Liver (tissue), 8 donors: ENCODE measurements at regions not wholly inside any gene's neighbourhood (a gene's known extent, or its start where the extent isn't known, plus 50 kb on each side); places are given as distances from the start of the nearest gene placed in this dataset.

Experiments used
- DNase-seq: peaks from one replicate; pipeline ENCODE4 v3.0.0-alpha.2; 2017; ENCODE audit warnings: low spot score
- H3K27ac ChIP-seq, 2 donors: one replicate each; pipeline ENCODE4 v1.7.0; 2013; ENCODE audit warnings: inconsistent platforms in 2 of 2, low read length in 2 of 2, control low read depth in 1 of 2, low read depth in 1 of 2, mild to moderate bottlenecking in 1 of 2
- H3K27me3 ChIP-seq, 4 donors: one replicate each; pipeline versions ENCODE4 v1.6.1 to v1.7.0; 2013; ENCODE audit warnings: low read length in 3 of 4, inconsistent platforms in 1 of 4, mild to moderate bottlenecking in 1 of 4, moderate library complexity in 1 of 4; ENCODE audit not compliant: control insufficient read depth in 4 of 4, insufficient read depth in 4 of 4
- H3K36me3 ChIP-seq, 4 donors: one replicate each; pipeline versions ENCODE4 v1.6.1 to v1.7.0; 2013; ENCODE audit warnings: low read length in 3 of 4, mild to moderate bottlenecking in 3 of 4, low read depth in 1 of 4, moderate library complexity in 1 of 4; ENCODE audit not compliant: control insufficient read depth in 4 of 4, insufficient read depth in 3 of 4
- H3K4me1 ChIP-seq, 4 donors: one replicate each; pipeline versions ENCODE4 v1.6.1 to v1.7.0; 2013; ENCODE audit warnings: low read length in 3 of 4, mild to moderate bottlenecking in 3 of 4, moderate library complexity in 1 of 4; ENCODE audit not compliant: control insufficient read depth in 4 of 4, insufficient read depth in 4 of 4
- H3K4me3 ChIP-seq, 3 donors: one replicate each; pipeline versions ENCODE4 v1.6.1 to v1.7.0; 2013; ENCODE audit warnings: low read length in 3 of 3, control low read depth in 1 of 3, low read depth in 1 of 3, mild to moderate bottlenecking in 1 of 3
- H3K9ac ChIP-seq, 2 donors: one replicate each; pipeline ENCODE4 v1.7.0; 2013; ENCODE audit warnings: low read length in 2 of 2, mild to moderate bottlenecking in 2 of 2, moderate library complexity in 2 of 2, control low read depth in 1 of 2, low read depth in 1 of 2
- H3K9me3 ChIP-seq, 4 donors: one replicate each; pipeline versions ENCODE4 v1.6.1 to v1.7.0; 2013; ENCODE audit warnings: low read length in 3 of 4; ENCODE audit not compliant: control insufficient read depth in 4 of 4
- EGR1 ChIP-seq, 2 donors: IDR thresholded peaks; 2 replicates each; pipeline ENCODE4 v1.6.1; 2016 to 2018; ENCODE audit warnings: antibody characterized with exemption in 2 of 2, low read depth in 2 of 2
- FOXA1 ChIP-seq: IDR thresholded peaks from 2 replicates; pipeline ENCODE4 v1.6.1; 2016; ENCODE audit warnings: antibody characterized with exemption
- FOXA2 ChIP-seq: IDR thresholded peaks from 2 replicates; pipeline ENCODE4 v1.6.1; 2016; ENCODE audit warnings: antibody characterized with exemption
- GABPA ChIP-seq, 2 donors: IDR thresholded peaks in 1 of 2; conservative IDR thresholded peaks in 1 of 2; 2 replicates each; pipeline ENCODE4 v1.6.1; 2016; ENCODE audit warnings: antibody characterized with exemption in 2 of 2, mild to moderate bottlenecking in 1 of 2, moderate library complexity in 1 of 2
- HNF4A ChIP-seq, 2 donors: conservative IDR thresholded peaks; 2 replicates each; pipeline ENCODE4 v1.6.1; 2016; ENCODE audit warnings: antibody characterized with exemption in 2 of 2, mild to moderate bottlenecking in 2 of 2
- HNF4G ChIP-seq: IDR thresholded peaks from 2 replicates; pipeline ENCODE4 v1.6.1; 2016; ENCODE audit warnings: antibody characterized with exemption
- JUND ChIP-seq, 2 donors: IDR thresholded peaks; 2 replicates each; pipeline ENCODE4 v1.6.1; 2016; ENCODE audit warnings: antibody characterized with exemption in 2 of 2
- NR2F2 ChIP-seq: IDR thresholded peaks from 2 replicates; pipeline ENCODE4 v1.6.1; 2016; ENCODE audit warnings: antibody characterized with exemption
- RAD21 ChIP-seq, 2 donors: IDR thresholded peaks; 2 replicates each; pipeline ENCODE4 v1.6.1; 2016; ENCODE audit warnings: antibody characterized with exemption in 2 of 2, mild to moderate bottlenecking in 2 of 2
- REST ChIP-seq: IDR thresholded peaks from 2 replicates; pipeline ENCODE4 v1.6.1; 2016; ENCODE audit warnings: antibody characterized with exemption, mild to moderate bottlenecking
- RXRA ChIP-seq, 2 donors: IDR thresholded peaks; 2 replicates each; pipeline ENCODE4 v1.6.1; 2017 to 2018; ENCODE audit warnings: antibody characterized with exemption in 2 of 2, mild to moderate bottlenecking in 1 of 2
- SP1 ChIP-seq: IDR thresholded peaks from 2 replicates; pipeline ENCODE4 v1.6.1; 2018; ENCODE audit warnings: antibody characterized with exemption, mild to moderate bottlenecking
- TAF1 ChIP-seq: conservative IDR thresholded peaks from 2 replicates; pipeline ENCODE4 v1.6.1; 2016; ENCODE audit warnings: antibody characterized with exemption, mild to moderate bottlenecking
- YY1 ChIP-seq: IDR thresholded peaks from 2 replicates; pipeline ENCODE4 v1.6.1; 2016; ENCODE audit warnings: antibody characterized with exemption, mild to moderate bottlenecking
- WGBS: extraction: QIAGEN DNeasy Blood & Tissue Kit; methylation state at CpG from one replicate; pipeline ENCODE4 v1.1.7; 2013; 5-methylcytosine and 5-hydroxymethylcytosine counted together
- TF ChIP-seq, protein P1 (sequence below): fragments of 150-350 bp; IDR thresholded peaks from 2 replicates; pipeline ENCODE4 v1.5.1; 2017; ENCODE audit warnings: improper control_type of control experiment, low read depth, low read length; ENCODE audit not compliant: missing input control
- TF ChIP-seq, protein P2 (sequence below): IDR thresholded peaks from 2 replicates; pipeline ENCODE4 v1.6.1; 2016; ENCODE audit warnings: antibody characterized with exemption
- TF ChIP-seq, protein P3 (sequence below): IDR thresholded peaks from 2 replicates; pipeline ENCODE4 v1.6.1; 2016; ENCODE audit warnings: antibody characterized with exemption
- donor health status: healthy.
- donor health status: healthy.
- donor health status: healthy.
- donor health status: healthy.
- donor health status: healthy.

GRCh38 chr4:82076809-82077208 is 297.0 kb downstream of the HNRNPD start:
- Histone ChIP-seq H3K9me3 (no peaks in the 10 kb centered on the region), H3K27me3 (no peaks in the 10 kb centered on the region), H3K27ac (no peak overlapping the region), H3K4me3 (no peak overlapping the region), H3K9ac (no peak overlapping the region), H3K4me1 (no peaks in the 10 kb centered on the region), H3K36me3 (no peaks in the 10 kb centered on the region)
- TF ChIP-seq FOXA1, result no peak
- no peak for DNase-seq
- WGBS, result 95% methylated on average over 8 of the region's 8 CpGs

DNA sequence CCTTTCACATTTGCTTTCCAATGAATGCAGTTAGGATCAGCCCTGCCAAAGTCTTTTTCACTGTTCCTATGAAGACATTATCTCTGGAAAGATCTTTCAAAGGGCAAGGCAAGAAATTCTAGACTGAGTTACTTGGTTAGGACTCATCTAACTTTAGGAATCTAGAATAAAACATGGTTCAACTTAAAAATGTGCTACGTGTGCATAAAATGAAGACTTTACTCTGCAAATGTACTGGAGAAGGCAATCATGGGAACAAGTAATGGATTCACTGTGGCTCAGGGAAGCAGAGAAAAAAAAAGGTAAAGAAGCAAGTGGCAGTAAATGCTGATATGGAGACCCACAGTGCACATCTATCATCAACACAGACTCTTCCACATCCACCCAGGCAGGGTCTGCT is 297.4 kb downstream of the HNRNPD start:
- TF ChIP-seq NR2F2 (no peak), HNF4A (conservative IDR thresholded peaks at IDR 0.05) (no peak), JUND (IDR thresholded peaks at IDR 0.05) (no peak), RAD21 (IDR thresholded peaks at IDR 0.05) (no peak), FOXA2 (no peak), FOXA1 (no peak), YY1 (no peak), RXRA (IDR thresholded peaks at IDR 0.05) (no peak), REST (no peak), GABPA (IDR thresholded peaks at IDR 0.05 in 1 of 2, conservative IDR thresholded peaks at IDR 0.05 in 1 of 2) (no peak), SP1 (no peak), HNF4G (no peak)
- TF ChIP-seq, protein P1, sequence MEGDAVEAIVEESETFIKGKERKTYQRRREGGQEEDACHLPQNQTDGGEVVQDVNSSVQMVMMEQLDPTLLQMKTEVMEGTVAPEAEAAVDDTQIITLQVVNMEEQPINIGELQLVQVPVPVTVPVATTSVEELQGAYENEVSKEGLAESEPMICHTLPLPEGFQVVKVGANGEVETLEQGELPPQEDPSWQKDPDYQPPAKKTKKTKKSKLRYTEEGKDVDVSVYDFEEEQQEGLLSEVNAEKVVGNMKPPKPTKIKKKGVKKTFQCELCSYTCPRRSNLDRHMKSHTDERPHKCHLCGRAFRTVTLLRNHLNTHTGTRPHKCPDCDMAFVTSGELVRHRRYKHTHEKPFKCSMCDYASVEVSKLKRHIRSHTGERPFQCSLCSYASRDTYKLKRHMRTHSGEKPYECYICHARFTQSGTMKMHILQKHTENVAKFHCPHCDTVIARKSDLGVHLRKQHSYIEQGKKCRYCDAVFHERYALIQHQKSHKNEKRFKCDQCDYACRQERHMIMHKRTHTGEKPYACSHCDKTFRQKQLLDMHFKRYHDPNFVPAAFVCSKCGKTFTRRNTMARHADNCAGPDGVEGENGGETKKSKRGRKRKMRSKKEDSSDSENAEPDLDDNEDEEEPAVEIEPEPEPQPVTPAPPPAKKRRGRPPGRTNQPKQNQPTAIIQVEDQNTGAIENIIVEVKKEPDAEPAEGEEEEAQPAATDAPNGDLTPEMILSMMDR, result no peak
- TF ChIP-seq, protein P2, sequence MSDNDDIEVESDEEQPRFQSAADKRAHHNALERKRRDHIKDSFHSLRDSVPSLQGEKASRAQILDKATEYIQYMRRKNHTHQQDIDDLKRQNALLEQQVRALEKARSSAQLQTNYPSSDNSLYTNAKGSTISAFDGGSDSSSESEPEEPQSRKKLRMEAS, result no peak
- DNase-seq, result no peak
- H3K9me3 ChIP-seq, result no peaks in the 10 kb centered on the region
- no peaks in the 10 kb centered on the region for H3K27me3 ChIP-seq
- no peak overlapping the region for H3K4me3 ChIP-seq
- no peak overlapping the region for H3K9ac ChIP-seq
- H3K27ac ChIP-seq, result no peak overlapping the region
- 83% methylated on average over 1 of the region's 1 CpG for WGBS
- no peaks in the 10 kb centered on the region for H3K4me1 ChIP-seq
- H3K36me3 ChIP-seq, result no peaks in the 10 kb centered on the region

DNA sequence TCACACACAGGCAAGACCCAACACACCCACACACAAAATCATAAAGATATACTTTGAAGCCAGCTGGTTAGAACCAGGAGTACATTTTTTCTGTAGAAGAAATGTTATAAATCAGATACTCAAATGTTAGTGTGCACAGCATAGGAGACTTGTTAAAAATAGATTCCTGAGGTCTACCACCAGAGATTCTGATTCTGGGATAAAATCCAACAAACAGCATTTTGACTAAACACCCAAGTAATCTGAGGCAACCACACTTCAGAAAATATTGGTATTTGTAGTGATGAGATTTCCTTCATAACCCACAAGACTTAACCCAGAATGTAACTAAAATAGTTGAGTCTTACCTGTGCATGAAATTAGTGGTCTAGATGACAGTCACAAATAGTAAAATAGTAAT is 301.8 kb downstream of the HNRNPD start:
- no peak for DNase-seq
- Histone ChIP-seq H3K27ac (no peak overlapping the region), H3K4me1 (no peaks in the 10 kb centered on the region), H3K9ac (no peak overlapping the region), H3K4me3 (no peak overlapping the region), H3K9me3 (no peaks in the 10 kb centered on the region), H3K36me3 (no peaks in the 10 kb centered on the region), H3K27me3 (peaks cover 0 to 3% (median 0%) of the 10 kb centered on the region in 4 donors)
- TF ChIP-seq GABPA (IDR thresholded peaks at IDR 0.05 in 1 of 2, conservative IDR thresholded peaks at IDR 0.05 in 1 of 2) (no peak), EGR1 (IDR thresholded peaks at IDR 0.05; ENCODE audit: low read depth in 2 of 2) (no peak), JUND (IDR thresholded peaks at IDR 0.05) (no peak), REST (no peak), FOXA1 (no peak), TAF1 (no peak), RAD21 (IDR thresholded peaks at IDR 0.05) (no peak)
- TF ChIP-seq, protein P1, result no peak
- TF ChIP-seq, protein P3, sequence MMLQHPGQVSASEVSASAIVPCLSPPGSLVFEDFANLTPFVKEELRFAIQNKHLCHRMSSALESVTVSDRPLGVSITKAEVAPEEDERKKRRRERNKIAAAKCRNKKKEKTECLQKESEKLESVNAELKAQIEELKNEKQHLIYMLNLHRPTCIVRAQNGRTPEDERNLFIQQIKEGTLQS, result no peak
